ENCODE measurements at regions not wholly inside any gene's neighbourhood (a gene's known extent, or its start where the extent isn't known, plus 50 kb on each side); places are given as distances from the start of the nearest gene placed in this dataset.
"Not testable (repeated sequence)": the region's sequence is repeated elsewhere in the genome, so short reads cannot be mapped to it uniquely, and the experiment has no call there.

GRCh38 chr11:13782390-13783075 is 114.1 kb downstream of the FAR1 start:
- no peak for ATAC-seq

GRCh38 chr11:13784441-13784840 is 116.0 kb downstream of the FAR1 start:
- no peak for ATAC-seq

GRCh38 chr11:13784855-13785254 is 116.4 kb downstream of the FAR1 start:
- no peak for ATAC-seq

GRCh38 chr11:13786688-13787087 is 118.2 kb downstream of the FAR1 start:
- ATAC-seq, result no peak

GRCh38 chr11:13797616-13798015 is 129.1 kb downstream of the FAR1 start:
- not testable (repeated sequence) for ATAC-seq

GRCh38 chr11:13800901-13801300 is 132.4 kb downstream of the FAR1 start:
- ATAC-seq, result no peak

GRCh38 chr11:13818325-13818724 is 144.2 kb upstream of the SPON1 start:
- ATAC-seq, result no peak

- peak; percentile 83 for ATAC-seq
Measured at GRCh38 chr11:13826505-13827278, 135.8 kb upstream of the SPON1 start.

GRCh38 chr11:13831696-13832095 is 130.8 kb upstream of the SPON1 start:
- no peak for ATAC-seq

GRCh38 chr11:13834463-13834862 is 128.1 kb upstream of the SPON1 start:
- ATAC-seq, result no peak

GRCh38 chr11:13836666-13837065 is 125.9 kb upstream of the SPON1 start:
- no peak for ATAC-seq

- ATAC-seq, result peak; percentile 71
Measured at GRCh38 chr11:13837286-13837685, 125.2 kb upstream of the SPON1 start.

- no peak for ATAC-seq
Measured at GRCh38 chr11:13841393-13841792, 121.1 kb upstream of the SPON1 start.

- no peak for ATAC-seq
Measured at GRCh38 chr11:13848031-13848430, 114.5 kb upstream of the SPON1 start.

- no peak for ATAC-seq
Measured at GRCh38 chr11:13850231-13851005, 112.1 kb upstream of the SPON1 start.

- no peak for ATAC-seq
Measured at GRCh38 chr11:13851691-13852090, 110.8 kb upstream of the SPON1 start.

GRCh38 chr11:13852481-13852880 is 110.0 kb upstream of the SPON1 start:
- ATAC-seq, result no peak

- no peak for ATAC-seq
Measured at GRCh38 chr11:13857828-13858227, 104.7 kb upstream of the SPON1 start.

GRCh38 chr11:13859892-13860291 is 102.6 kb upstream of the SPON1 start:
- no peak for ATAC-seq

- peak; percentile 69 for ATAC-seq
Measured at GRCh38 chr11:13861411-13861810, 101.1 kb upstream of the SPON1 start.

- no peak for ATAC-seq
Measured at GRCh38 chr11:13862845-13863392, 99.6 kb upstream of the SPON1 start.

- no peak for ATAC-seq
Measured at GRCh38 chr11:13868710-13869397, 93.7 kb upstream of the SPON1 start.
